ENCODE measurements at regions not wholly inside any gene's neighbourhood (a gene's known extent, or its start where the extent isn't known, plus 50 kb on each side); places are given as distances from the start of the nearest gene placed in this dataset.

DNA sequence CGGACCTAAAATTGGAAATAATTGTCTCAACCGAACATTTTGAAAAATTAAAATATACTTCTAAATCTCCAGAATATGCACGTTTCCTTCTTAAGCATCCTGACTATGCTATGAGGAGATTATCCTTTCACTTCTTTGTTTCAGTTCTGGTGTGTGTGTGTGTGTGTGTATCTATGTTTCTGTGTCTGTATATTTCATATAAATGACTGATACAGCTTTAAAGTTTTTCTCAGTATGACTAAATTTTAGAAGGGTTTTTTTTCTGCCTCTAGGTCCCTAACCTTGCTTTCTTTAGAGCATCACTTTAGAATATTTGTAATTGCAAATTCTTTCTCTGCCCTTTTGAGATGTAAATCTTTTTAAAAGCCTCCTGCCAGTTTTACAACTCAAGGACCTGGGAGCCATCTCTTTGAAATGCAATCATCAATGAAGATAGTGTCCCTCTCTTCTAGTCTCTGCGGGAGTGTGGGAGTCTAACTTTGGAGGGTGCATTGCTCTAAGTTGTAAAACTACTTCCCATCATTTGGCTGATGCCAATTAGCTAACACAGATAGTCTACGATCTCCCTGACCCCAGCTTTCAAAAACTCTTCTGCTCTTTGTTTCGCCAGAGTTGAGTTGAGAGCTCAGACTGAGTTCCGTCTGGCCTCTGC lies 782.0 kb upstream of the ZWINT start:
- TF ChIP-seq, protein P1, sequence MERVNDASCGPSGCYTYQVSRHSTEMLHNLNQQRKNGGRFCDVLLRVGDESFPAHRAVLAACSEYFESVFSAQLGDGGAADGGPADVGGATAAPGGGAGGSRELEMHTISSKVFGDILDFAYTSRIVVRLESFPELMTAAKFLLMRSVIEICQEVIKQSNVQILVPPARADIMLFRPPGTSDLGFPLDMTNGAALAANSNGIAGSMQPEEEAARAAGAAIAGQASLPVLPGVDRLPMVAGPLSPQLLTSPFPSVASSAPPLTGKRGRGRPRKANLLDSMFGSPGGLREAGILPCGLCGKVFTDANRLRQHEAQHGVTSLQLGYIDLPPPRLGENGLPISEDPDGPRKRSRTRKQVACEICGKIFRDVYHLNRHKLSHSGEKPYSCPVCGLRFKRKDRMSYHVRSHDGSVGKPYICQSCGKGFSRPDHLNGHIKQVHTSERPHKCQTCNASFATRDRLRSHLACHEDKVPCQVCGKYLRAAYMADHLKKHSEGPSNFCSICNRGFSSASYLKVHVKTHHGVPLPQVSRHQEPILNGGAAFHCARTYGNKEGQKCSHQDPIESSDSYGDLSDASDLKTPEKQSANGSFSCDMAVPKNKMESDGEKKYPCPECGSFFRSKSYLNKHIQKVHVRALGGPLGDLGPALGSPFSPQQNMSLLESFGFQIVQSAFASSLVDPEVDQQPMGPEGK (CRISPR knock-in tag; IDR thresholded peaks at IDR 0.05; ENCODE audit: borderline replicate concordance): no peak
- TF ChIP-seq ZFP30 (CRISPR knock-in tag; IDR thresholded peaks at IDR 0.05) (no peak), ARNTL (CRISPR knock-in tag; IDR thresholded peaks at IDR 0.05; ENCODE audit: borderline replicate concordance, low read depth) (no peak), ZNF70 (CRISPR knock-in tag; IDR thresholded peaks at IDR 0.05) (no peak), RARB (CRISPR knock-in tag; IDR thresholded peaks at IDR 0.05) (no peak), OSR1 (CRISPR knock-in tag; IDR thresholded peaks at IDR 0.05) (no peak), GLIS3 (CRISPR knock-in tag; IDR thresholded peaks at IDR 0.05) (no peak), TOX (CRISPR knock-in tag; IDR thresholded peaks at IDR 0.05; ENCODE audit: borderline replicate concordance) (no peak), SNAI2 (CRISPR knock-in tag; IDR thresholded peaks at IDR 0.05) (no peak)
- TF ChIP-seq, protein P2, sequence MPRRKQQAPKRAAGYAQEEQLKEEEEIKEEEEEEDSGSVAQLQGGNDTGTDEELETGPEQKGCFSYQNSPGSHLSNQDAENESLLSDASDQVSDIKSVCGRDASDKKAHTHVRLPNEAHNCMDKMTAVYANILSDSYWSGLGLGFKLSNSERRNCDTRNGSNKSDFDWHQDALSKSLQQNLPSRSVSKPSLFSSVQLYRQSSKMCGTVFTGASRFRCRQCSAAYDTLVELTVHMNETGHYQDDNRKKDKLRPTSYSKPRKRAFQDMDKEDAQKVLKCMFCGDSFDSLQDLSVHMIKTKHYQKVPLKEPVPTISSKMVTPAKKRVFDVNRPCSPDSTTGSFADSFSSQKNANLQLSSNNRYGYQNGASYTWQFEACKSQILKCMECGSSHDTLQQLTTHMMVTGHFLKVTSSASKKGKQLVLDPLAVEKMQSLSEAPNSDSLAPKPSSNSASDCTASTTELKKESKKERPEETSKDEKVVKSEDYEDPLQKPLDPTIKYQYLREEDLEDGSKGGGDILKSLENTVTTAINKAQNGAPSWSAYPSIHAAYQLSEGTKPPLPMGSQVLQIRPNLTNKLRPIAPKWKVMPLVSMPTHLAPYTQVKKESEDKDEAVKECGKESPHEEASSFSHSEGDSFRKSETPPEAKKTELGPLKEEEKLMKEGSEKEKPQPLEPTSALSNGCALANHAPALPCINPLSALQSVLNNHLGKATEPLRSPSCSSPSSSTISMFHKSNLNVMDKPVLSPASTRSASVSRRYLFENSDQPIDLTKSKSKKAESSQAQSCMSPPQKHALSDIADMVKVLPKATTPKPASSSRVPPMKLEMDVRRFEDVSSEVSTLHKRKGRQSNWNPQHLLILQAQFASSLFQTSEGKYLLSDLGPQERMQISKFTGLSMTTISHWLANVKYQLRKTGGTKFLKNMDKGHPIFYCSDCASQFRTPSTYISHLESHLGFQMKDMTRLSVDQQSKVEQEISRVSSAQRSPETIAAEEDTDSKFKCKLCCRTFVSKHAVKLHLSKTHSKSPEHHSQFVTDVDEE (CRISPR knock-in tag; IDR thresholded peaks at IDR 0.05): no peak
- TF ChIP-seq, protein P3, sequence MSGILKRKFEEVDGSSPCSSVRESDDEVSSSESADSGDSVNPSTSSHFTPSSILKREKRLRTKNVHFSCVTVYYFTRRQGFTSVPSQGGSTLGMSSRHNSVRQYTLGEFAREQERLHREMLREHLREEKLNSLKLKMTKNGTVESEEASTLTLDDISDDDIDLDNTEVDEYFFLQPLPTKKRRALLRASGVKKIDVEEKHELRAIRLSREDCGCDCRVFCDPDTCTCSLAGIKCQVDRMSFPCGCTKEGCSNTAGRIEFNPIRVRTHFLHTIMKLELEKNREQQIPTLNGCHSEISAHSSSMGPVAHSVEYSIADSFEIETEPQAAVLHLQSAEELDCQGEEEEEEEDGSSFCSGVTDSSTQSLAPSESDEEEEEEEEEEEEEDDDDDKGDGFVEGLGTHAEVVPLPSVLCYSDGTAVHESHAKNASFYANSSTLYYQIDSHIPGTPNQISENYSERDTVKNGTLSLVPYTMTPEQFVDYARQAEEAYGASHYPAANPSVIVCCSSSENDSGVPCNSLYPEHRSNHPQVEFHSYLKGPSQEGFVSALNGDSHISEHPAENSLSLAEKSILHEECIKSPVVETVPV (CRISPR knock-in tag; IDR thresholded peaks at IDR 0.05): no peak
